Coronary artery (tissue), 2 donors: ENCODE measurements at regions not wholly inside any gene's neighbourhood (a gene's known extent, or its start where the extent isn't known, plus 50 kb on each side); places are given as distances from the start of the nearest gene placed in this dataset.
"Not testable (repeated sequence)": the region's sequence is repeated elsewhere in the genome, so short reads cannot be mapped to it uniquely, and the experiment has no call there.

Source experiments
- DNase-seq: peaks from one replicate; pipeline ENCODE4 v3.0.0-alpha.2; 2017; ENCODE audit warnings: low spot score
- H3K27ac ChIP-seq, 2 donors: fragments of 200-600 bp; sonication (generic); one replicate each; pipeline ENCODE4 v1.5.1; 2016 to 2019
- H3K4me3 ChIP-seq: fragments of 200-600 bp; sonication (generic); 2 replicates; pipeline ENCODE4 v1.5.1; 2016; ENCODE audit warnings: mild to moderate bottlenecking, moderate library complexity
- TF ChIP-seq, protein P1 (sequence below): fragments of 200-600 bp; sonication (generic); IDR thresholded peaks from one replicate; pipeline ENCODE4 v1.5.1; 2019; ENCODE audit warnings: antibody characterized with exemption

- Histone ChIP-seq H3K4me3 (no peak overlapping the region), H3K27ac (no peak overlapping the region)
- DNase-seq, result no peak
- TF ChIP-seq, protein P1, sequence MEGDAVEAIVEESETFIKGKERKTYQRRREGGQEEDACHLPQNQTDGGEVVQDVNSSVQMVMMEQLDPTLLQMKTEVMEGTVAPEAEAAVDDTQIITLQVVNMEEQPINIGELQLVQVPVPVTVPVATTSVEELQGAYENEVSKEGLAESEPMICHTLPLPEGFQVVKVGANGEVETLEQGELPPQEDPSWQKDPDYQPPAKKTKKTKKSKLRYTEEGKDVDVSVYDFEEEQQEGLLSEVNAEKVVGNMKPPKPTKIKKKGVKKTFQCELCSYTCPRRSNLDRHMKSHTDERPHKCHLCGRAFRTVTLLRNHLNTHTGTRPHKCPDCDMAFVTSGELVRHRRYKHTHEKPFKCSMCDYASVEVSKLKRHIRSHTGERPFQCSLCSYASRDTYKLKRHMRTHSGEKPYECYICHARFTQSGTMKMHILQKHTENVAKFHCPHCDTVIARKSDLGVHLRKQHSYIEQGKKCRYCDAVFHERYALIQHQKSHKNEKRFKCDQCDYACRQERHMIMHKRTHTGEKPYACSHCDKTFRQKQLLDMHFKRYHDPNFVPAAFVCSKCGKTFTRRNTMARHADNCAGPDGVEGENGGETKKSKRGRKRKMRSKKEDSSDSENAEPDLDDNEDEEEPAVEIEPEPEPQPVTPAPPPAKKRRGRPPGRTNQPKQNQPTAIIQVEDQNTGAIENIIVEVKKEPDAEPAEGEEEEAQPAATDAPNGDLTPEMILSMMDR, result no peak
Measured at GRCh38 chr7:121745856-121746255, 127.1 kb upstream of the PTPRZ1 start.

DNA sequence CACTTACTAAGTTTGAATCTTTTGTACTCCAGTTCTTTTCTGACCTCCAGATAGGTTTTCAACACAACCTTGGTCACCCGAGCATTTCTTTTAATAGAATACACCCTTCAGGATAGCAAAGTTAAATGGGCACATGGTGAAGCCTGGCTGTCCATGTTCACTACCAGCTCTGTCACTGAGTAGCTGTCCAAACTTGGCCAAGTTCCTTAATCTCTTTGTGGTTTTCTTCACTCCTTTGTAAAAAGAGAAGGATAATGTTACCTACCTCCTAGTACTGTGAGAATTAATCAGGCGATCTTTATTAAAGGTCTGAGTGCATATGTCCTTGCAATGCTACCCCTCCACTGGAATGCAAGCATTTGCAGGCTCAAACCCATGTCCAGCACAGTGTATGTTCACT lies 128.1 kb upstream of the PTPRZ1 start:
- TF ChIP-seq, protein P1, result no peak
- DNase-seq, result no peak
- Histone ChIP-seq H3K27ac (no peak overlapping the region), H3K4me3 (no peak overlapping the region)

DNA sequence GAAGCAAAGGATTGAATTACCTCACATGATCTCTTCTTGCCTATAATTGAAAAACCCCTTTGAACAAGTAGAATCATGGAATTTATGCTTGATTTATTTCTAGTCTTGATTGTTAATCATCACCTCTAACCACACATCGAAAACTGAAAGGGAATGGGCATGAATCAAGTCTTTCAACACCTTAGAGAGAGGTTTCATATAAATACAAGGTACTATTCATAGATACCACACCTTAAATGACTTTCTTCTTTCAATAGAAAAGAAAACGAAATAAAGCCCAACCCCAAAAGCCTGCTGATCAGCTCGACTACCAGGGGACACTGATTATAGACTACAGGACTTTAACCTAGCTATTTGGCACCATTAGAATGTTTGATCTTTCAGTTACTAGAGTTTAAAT lies 128.6 kb upstream of the PTPRZ1 start:
- no peak overlapping the region for H3K4me3 ChIP-seq
- no peak for DNase-seq
- no peak overlapping the region for H3K27ac ChIP-seq
- TF ChIP-seq, protein P1, result no peak

DNA sequence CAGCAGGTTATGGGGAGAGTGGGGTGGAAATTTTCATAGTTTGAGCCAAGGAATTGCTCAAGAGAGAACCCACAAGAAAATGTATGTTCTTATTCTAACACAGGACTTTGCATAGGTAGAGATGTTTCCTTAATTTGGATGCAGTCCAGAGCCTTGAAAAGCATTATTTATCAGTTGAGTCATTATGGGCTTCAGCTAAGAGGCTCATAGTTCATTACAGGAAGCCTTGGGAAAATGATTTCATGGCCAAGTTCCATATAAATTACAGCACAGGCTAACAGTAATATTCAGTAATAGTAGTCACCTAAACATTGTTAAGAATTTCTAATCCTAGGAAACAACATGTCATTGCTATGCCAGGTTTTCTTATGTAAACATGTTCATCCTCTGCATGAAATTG lies 131.1 kb upstream of the PTPRZ1 start:
- Histone ChIP-seq H3K4me3 (no peak overlapping the region), H3K27ac (no peak overlapping the region)
- TF ChIP-seq, protein P1, result no peak
- no peak for DNase-seq

- Histone ChIP-seq H3K4me3 (no peak overlapping the region), H3K27ac (no peak overlapping the region)
- no peak for DNase-seq
- TF ChIP-seq, protein P1, result no peak
Measured at GRCh38 chr7:121739465-121739864, 133.5 kb upstream of the PTPRZ1 start.

GRCh38 chr7:121730869-121731268 lies 142.1 kb upstream of the PTPRZ1 start:
- DNase-seq, result no peak
- TF ChIP-seq, protein P1, result no peak
- Histone ChIP-seq H3K4me3 (no peak overlapping the region), H3K27ac (no peak overlapping the region)

GRCh38 chr7:121714559-121715303 lies 158.2 kb upstream of the PTPRZ1 start:
- TF ChIP-seq, protein P1, result no peak
- DNase-seq, result no peak
- H3K27ac ChIP-seq, result no peak overlapping the region
- H3K4me3 ChIP-seq, result no peak overlapping the region

DNA sequence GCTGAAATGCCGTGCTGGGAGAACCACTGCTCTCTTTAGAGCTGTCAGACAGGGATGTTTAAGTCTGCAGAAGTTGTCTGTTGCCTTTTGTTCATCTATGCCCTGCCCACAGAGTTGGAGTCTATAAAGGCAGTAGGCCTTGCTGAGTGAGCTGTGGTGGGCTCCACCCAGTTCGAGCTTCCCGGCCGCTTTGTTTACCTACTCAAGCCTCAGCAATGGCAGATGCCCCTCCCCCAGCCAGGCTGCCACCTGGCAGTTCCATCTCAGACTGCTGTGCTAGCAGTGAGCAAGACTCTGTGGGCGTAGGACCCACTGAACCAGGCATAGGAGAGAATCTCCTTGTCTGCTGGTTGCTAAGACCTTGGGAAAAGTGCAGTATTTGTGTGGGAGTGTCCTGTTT lies 160.0 kb upstream of the PTPRZ1 start:
- H3K27ac ChIP-seq, H3K4me3 ChIP-seq, DNase-seq: not testable (repeated sequence)
